Thyroid gland (tissue), 4 donors: ENCODE measurements at regions not wholly inside any gene's neighbourhood (a gene's known extent, or its start where the extent isn't known, plus 50 kb on each side); places are given as distances from the start of the nearest gene placed in this dataset.

Source experiments
- POLR2A ChIP-seq, 2 donors: fragments of 450-650 bp; IDR thresholded peaks; one replicate each; pipeline ENCODE4 v1.6.1; 2017; ENCODE audit warnings: antibody characterized with exemption in 2 of 2, mild to moderate bottlenecking in 2 of 2, moderate library complexity in 1 of 2
- TF ChIP-seq, protein P1 (sequence below), 6 experiments: fragments of 200-600 bp in 3 of 6; fragments of 450-650 bp in 3 of 6; sonication (generic) in 3 of 6; IDR thresholded peaks; one replicate each; pipeline ENCODE4 v1.5.1; 2016 to 2019; ENCODE audit warnings: antibody characterized with exemption in 6 of 6, mild to moderate bottlenecking in 2 of 6, inconsistent platforms in 1 of 6, moderate library complexity in 1 of 6

DNA sequence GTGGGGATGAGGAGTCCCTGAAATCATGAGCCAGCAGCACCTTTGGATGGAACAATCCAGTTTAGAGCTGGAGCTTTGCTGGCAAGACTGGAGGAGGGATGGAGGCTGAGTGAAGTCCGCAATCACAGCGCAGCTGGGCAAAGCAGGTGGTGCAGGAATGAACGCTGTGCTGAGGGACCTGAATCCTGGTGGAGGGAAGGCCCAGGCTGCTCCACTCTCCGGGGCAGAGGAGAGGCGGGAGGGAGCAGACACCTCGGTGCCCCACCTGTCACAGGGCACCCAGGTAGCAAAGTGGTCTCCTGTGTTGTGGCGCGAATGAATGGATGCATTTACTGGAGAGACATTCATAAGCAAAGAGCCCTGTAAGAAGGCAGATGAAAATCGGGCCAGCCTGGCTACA lies 124.8 kb upstream of the ANO1 start:
- TF ChIP-seq, protein P1, sequence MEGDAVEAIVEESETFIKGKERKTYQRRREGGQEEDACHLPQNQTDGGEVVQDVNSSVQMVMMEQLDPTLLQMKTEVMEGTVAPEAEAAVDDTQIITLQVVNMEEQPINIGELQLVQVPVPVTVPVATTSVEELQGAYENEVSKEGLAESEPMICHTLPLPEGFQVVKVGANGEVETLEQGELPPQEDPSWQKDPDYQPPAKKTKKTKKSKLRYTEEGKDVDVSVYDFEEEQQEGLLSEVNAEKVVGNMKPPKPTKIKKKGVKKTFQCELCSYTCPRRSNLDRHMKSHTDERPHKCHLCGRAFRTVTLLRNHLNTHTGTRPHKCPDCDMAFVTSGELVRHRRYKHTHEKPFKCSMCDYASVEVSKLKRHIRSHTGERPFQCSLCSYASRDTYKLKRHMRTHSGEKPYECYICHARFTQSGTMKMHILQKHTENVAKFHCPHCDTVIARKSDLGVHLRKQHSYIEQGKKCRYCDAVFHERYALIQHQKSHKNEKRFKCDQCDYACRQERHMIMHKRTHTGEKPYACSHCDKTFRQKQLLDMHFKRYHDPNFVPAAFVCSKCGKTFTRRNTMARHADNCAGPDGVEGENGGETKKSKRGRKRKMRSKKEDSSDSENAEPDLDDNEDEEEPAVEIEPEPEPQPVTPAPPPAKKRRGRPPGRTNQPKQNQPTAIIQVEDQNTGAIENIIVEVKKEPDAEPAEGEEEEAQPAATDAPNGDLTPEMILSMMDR (IDR thresholded peaks at IDR 0.05) = no peak
- no peak for TF ChIP-seq POLR2A (IDR thresholded peaks at IDR 0.05)
